ENCODE measurements at regions not wholly inside any gene's neighbourhood (a gene's known extent, or its start where the extent isn't known, plus 50 kb on each side); places are given as distances from the start of the nearest gene placed in this dataset.

GRCh38 chr2:88283886-88284592, 113.9 kb downstream of the THNSL2 start:
- no peak for TF ChIP-seq EZH2phosphoT487 (IDR thresholded peaks at IDR 0.05; ENCODE audit: borderline replicate concordance, low read length)
- TF ChIP-seq CTCF (IDR thresholded peaks at IDR 0.05; ENCODE audit: low read depth, low read length, poor library complexity, severe bottlenecking) = no peak

GRCh38 chr2:88281302-88282217, 111.4 kb downstream of the THNSL2 start:
- no peak overlapping the region for H3K27ac ChIP-seq (ENCODE audit: low read depth, low read length)
- no peaks in the 10 kb centered on the region for H3F3A ChIP-seq (ENCODE audit: control insufficient read depth, insufficient read depth)
- H3K36me3 ChIP-seq (ENCODE audit: control insufficient read depth, low read length) = no peaks in the 10 kb centered on the region
- no peaks in the 10 kb centered on the region for H3K9me3 ChIP-seq (ENCODE audit: control insufficient read depth, insufficient read depth, low read length)
- H3K4me2 ChIP-seq (ENCODE audit: low read length) = no peak overlapping the region
- no peak for TF ChIP-seq CTCF (IDR thresholded peaks at IDR 0.05; ENCODE audit: low read depth, low read length, poor library complexity, severe bottlenecking)
- no peak for TF ChIP-seq EZH2phosphoT487 (IDR thresholded peaks at IDR 0.05; ENCODE audit: borderline replicate concordance, low read length)
- no peaks in the 10 kb centered on the region for H4K20me1 ChIP-seq (ENCODE audit: control insufficient read depth, insufficient read depth, low read depth, low read length)
- H3K79me2 ChIP-seq (ENCODE audit: control insufficient read depth, low read length) = no peaks in the 10 kb centered on the region
- no peaks in the 10 kb centered on the region for H3K9me2 ChIP-seq (replicated peaks; ENCODE audit: control insufficient read depth, low read length)
- 0 out of 2 replicates have a peak, but pooled peaks cover 3% of the 10 kb centered on the region for H3K27me3 ChIP-seq (ENCODE audit: control insufficient read depth, low read length)
- H3K4me3 ChIP-seq (ENCODE audit: low read length) = no peak overlapping the region
- no peaks in the 10 kb centered on the region for H3K4me1 ChIP-seq (ENCODE audit: control insufficient read depth, low read length)

More at GRCh38 chr2:88283886-88284592, 113.9 kb downstream of the THNSL2 start:
- H3K36me3 ChIP-seq (ENCODE audit: control insufficient read depth, low read length) = no peaks in the 10 kb centered on the region
- H3K4me1 ChIP-seq (ENCODE audit: control insufficient read depth, low read length) = no peaks in the 10 kb centered on the region
- no peaks in the 10 kb centered on the region for H3K79me2 ChIP-seq (ENCODE audit: control insufficient read depth, low read length)
- H3K9me2 ChIP-seq (replicated peaks; ENCODE audit: control insufficient read depth, low read length) = no peaks in the 10 kb centered on the region
- H3K27ac ChIP-seq (ENCODE audit: low read depth, low read length) = no peak overlapping the region
- H3K27me3 ChIP-seq (ENCODE audit: control insufficient read depth, low read length) = 0 out of 2 replicates have a peak, but pooled peaks cover 3% of the 10 kb centered on the region
- no peaks in the 10 kb centered on the region for H3F3A ChIP-seq (ENCODE audit: control insufficient read depth, insufficient read depth)
- no peak overlapping the region for H3K4me3 ChIP-seq (ENCODE audit: low read length)
- no peak overlapping the region for H3K4me2 ChIP-seq (ENCODE audit: low read length)
- no peaks in the 10 kb centered on the region for H3K9me3 ChIP-seq (ENCODE audit: control insufficient read depth, insufficient read depth, low read length)
- no peaks in the 10 kb centered on the region for H4K20me1 ChIP-seq (ENCODE audit: control insufficient read depth, insufficient read depth, low read depth, low read length)

GRCh38 chr2:88269836-88270235, 99.7 kb downstream of the THNSL2 start:
- Histone ChIP-seq H4K20me1 (ENCODE audit: control insufficient read depth, insufficient read depth, low read depth, low read length) (no peaks in the 10 kb centered on the region), H3K79me2 (ENCODE audit: control insufficient read depth, low read length) (no peaks in the 10 kb centered on the region), H3K36me3 (ENCODE audit: control insufficient read depth, low read length) (no peaks in the 10 kb centered on the region), H3K9me3 (ENCODE audit: control insufficient read depth, insufficient read depth, low read length) (no peaks in the 10 kb centered on the region), H3K27me3 (ENCODE audit: control insufficient read depth, low read length) (no peaks in the 10 kb centered on the region), H3K9me2 (replicated peaks; ENCODE audit: control insufficient read depth, low read length) (no peaks in the 10 kb centered on the region), H3F3A (ENCODE audit: control insufficient read depth, insufficient read depth) (no peaks in the 10 kb centered on the region), H3K27ac (ENCODE audit: low read depth, low read length) (no peak overlapping the region), H3K4me3 (ENCODE audit: low read length) (no peak overlapping the region), H3K4me1 (ENCODE audit: control insufficient read depth, low read length) (no peaks in the 10 kb centered on the region), H3K4me2 (ENCODE audit: low read length) (no peak overlapping the region)
- TF ChIP-seq CTCF (IDR thresholded peaks at IDR 0.05; ENCODE audit: low read depth, low read length, poor library complexity, severe bottlenecking) (no peak), EZH2phosphoT487 (IDR thresholded peaks at IDR 0.05; ENCODE audit: borderline replicate concordance, low read length) (no peak)
